Fibroblast of villous mesenchyme (primary cell): ENCODE measurements at regions not wholly inside any gene's neighbourhood (a gene's known extent, or its start where the extent isn't known, plus 50 kb on each side); places are given as distances from the start of the nearest gene placed in this dataset.

Source experiments
- DNase-seq: peaks from one replicate; pipeline ENCODE4 v3.0.0-alpha.2; 2010; ENCODE audit warnings: low read depth
- H3K4me3 ChIP-seq: 2 replicates; pipeline ENCODE4 v1.5.1; 2011; ENCODE audit warnings: low read depth, mild to moderate bottlenecking, low read length
- TF ChIP-seq, protein P1 (sequence below): IDR thresholded peaks from 2 replicates; pipeline ENCODE4 v1.5.1; 2012; ENCODE audit warnings: low read depth, mild to moderate bottlenecking, low read length; ENCODE audit not compliant: insufficient read depth

DNA sequence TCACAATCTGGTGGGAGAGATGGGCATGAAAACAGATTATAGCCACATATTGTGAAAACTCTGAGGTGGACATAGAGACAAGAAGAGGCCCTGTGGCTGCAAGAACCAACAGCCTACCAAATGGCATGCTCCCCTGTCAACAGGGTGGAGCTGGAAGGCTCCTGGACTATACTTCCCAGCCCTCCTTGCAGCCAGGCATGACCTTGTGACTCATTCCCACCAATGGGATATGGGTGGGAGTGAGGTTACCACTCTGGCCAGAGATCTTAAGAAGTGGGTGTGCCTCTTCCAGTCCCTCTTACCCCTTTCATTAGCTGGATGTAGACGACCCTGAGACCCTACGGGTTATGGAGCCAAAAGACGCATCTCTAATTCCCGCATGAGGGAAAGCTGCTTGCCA is 126.4 kb upstream of the ZBED5 start:
- DNase-seq, result no peak
- no peak overlapping the region for H3K4me3 ChIP-seq
- TF ChIP-seq, protein P1, sequence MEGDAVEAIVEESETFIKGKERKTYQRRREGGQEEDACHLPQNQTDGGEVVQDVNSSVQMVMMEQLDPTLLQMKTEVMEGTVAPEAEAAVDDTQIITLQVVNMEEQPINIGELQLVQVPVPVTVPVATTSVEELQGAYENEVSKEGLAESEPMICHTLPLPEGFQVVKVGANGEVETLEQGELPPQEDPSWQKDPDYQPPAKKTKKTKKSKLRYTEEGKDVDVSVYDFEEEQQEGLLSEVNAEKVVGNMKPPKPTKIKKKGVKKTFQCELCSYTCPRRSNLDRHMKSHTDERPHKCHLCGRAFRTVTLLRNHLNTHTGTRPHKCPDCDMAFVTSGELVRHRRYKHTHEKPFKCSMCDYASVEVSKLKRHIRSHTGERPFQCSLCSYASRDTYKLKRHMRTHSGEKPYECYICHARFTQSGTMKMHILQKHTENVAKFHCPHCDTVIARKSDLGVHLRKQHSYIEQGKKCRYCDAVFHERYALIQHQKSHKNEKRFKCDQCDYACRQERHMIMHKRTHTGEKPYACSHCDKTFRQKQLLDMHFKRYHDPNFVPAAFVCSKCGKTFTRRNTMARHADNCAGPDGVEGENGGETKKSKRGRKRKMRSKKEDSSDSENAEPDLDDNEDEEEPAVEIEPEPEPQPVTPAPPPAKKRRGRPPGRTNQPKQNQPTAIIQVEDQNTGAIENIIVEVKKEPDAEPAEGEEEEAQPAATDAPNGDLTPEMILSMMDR, result no peak

DNA sequence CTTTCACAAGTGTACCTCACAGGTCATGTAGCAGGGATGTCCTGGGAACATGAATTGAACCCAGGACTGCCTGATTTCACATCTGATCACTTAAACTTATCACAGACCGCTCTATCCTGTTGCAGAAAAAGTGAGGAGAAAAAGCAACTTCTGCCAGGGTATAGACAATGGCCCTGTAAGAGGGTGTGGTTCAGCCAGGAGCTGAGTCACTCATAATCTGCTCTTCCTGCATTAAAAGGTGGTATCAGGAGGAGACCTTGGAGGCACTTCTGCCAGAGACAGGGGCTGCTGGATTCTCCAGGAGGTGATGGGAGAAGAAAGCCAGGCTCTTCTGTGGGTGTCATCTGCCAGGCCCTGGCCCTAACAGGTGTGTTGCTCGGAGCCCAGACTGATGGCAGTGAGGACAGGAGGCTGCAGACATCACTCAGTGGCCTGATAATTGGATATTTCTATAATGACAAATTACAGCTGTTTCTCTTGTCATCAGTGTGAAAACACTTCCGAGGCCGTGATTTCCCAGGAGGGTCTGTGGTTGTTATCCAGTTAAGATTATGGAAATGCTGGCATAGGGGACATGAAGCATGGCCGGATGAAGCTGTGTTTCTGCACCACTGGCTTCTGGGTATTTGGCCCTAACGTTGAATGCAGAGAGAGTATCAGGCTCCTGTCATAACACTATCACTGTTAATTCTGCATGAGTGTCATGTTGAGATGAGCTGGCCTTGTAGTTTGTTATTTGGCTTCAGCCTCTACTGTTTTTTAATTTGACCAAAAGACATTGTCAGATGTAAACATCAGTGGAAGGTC is 125.1 kb upstream of the ZBED5 start:
- no peak for DNase-seq
- H3K4me3 ChIP-seq, result no peak overlapping the region
- TF ChIP-seq, protein P1, result no peak

DNA sequence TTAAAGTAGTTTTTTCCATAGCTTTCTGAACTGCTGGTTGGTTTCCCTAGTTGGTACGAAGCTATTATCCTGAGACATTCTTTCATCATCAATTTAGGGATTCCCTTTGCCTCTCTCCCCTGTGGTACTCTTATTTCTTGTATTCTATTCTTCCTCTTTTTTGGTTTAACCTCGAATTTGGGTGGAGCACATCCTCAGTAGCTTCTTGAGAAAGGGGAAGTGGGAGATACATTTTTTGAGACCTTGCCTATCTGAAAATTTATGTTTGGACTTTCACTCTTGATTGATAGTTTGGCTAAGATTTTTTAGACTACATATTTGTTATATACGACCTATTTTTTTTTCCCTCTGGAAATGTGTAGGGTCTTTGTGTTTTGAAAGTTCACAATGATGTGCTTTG is 121.7 kb upstream of the ZBED5 start:
- DNase-seq, result no peak
- TF ChIP-seq, protein P1, result no peak

DNA sequence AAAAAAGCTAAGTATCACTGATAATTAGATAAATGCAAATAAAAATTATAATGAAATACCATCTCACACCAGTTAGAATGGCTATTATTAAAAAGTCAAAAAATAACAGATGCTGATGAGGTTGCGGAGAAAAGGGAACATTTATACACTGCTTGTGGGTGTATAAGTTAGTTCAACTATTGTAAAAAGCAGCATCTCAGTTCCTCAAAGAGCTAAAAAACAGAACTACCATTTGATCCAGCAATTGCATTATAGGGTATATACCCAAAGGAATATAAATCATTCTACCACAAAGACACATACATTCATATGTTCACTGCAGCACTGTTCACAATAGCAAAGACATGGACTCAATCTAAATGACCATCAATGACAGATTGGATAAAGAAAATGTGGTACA is 120.3 kb upstream of the ZBED5 start:
- no peak for DNase-seq
- no peak overlapping the region for H3K4me3 ChIP-seq
- TF ChIP-seq, protein P1, result no peak

More for the DNA sequence above, 121.7 kb upstream of the ZBED5 start:
- no peak overlapping the region for H3K4me3 ChIP-seq

DNA sequence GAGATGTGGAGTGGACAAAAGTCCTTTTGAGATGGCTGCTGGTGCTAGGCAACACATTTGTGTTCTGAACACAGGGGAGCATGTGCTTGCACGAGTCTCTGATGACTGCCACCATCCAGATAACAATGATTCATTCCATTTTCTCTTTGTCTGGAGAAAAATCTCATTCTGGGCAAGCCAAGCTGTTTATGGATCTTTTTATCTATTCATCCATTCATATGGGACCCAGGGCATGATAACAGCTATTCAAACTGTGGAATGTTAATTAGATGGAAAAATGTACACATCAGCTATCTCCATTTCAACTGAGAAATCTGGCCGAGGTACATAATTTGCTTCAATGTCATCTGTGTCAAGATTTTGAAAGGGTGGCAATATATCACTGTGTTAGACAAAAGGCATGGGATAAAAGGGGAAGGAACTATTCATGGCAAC is 117.5 kb upstream of the ZBED5 start:
- DNase-seq, result no peak
- TF ChIP-seq, protein P1, result no peak

DNA sequence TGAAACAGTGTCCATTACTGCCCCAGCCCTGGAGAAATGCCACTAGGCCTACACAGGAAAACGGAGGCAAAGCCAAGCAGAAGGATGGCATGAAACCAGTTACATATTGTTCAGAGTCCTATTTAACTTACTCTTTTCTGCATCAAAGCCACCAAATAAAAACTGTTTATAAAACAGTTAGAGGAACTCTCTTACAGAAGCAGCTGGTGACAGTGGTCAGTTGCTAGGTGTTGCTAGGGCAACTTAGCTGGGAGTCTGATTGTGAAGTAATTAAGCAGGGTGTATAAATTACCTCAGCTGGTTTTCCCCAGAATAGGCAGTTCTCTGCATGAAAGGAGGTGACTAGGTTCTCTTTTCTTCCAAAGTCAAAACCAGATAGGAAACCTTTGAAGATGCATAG is 115.6 kb upstream of the ZBED5 start:
- DNase-seq, result no peak
- TF ChIP-seq, protein P1, result no peak
- no peak overlapping the region for H3K4me3 ChIP-seq

More for the DNA sequence above, 117.5 kb upstream of the ZBED5 start:
- no peak overlapping the region for H3K4me3 ChIP-seq
